H9 (cell line): ENCODE measurements at regions not wholly inside any gene's neighbourhood (a gene's known extent, or its start where the extent isn't known, plus 50 kb on each side); places are given as distances from the start of the nearest gene placed in this dataset.

ENCODE experiments used
- DNase-seq: peaks from one replicate; pipeline ENCODE4 v3.0.0-alpha.2; 2017
- H2AFZ ChIP-seq: one replicate; pipeline ENCODE4 v1.6.1; 2013; ENCODE audit warnings: mild to moderate bottlenecking, low read length, control low read depth, moderate library complexity
- H2AK5ac ChIP-seq: 2 replicates; pipeline ENCODE4 v1.6.1; 2013; ENCODE audit warnings: low read length, control low read depth, mixed read lengths; ENCODE audit not compliant: insufficient read length
- H2BK120ac ChIP-seq: one replicate; pipeline ENCODE4 v1.6.1; 2013; ENCODE audit warnings: low read depth, mild to moderate bottlenecking, low read length, control low read depth, inconsistent platforms; ENCODE audit not compliant: poor library complexity, severe bottlenecking
- H2BK12ac ChIP-seq: 2 replicates; pipeline ENCODE4 v1.6.1; 2013; ENCODE audit warnings: low read length, control low read depth, mixed read lengths, low read depth; ENCODE audit not compliant: insufficient read length
- H2BK15ac ChIP-seq: 2 replicates; pipeline ENCODE4 v1.6.1; 2013; ENCODE audit warnings: low read depth, low read length, control low read depth
- H2BK20ac ChIP-seq: one replicate; pipeline ENCODE4 v1.6.1; 2013; ENCODE audit warnings: low read depth, mild to moderate bottlenecking, low read length, control low read depth, inconsistent platforms; ENCODE audit not compliant: poor library complexity, severe bottlenecking
- H2BK5ac ChIP-seq: 2 replicates; pipeline ENCODE4 v1.6.1; 2013; ENCODE audit warnings: low read length, control low read depth, mixed read lengths; ENCODE audit not compliant: insufficient read length
- H3K14ac ChIP-seq: 2 replicates; pipeline ENCODE4 v1.6.1; 2013; ENCODE audit warnings: low read length, control low read depth; ENCODE audit not compliant: insufficient read depth
- H3K18ac ChIP-seq: 2 replicates; pipeline ENCODE4 v1.6.1; 2013; ENCODE audit warnings: low read depth, mild to moderate bottlenecking, mixed read lengths, low read length, control low read depth; ENCODE audit not compliant: insufficient read length
- H3K23ac ChIP-seq: 2 replicates; pipeline ENCODE4 v1.6.1; 2013; ENCODE audit warnings: low read length, control low read depth, mixed read lengths, low read depth; ENCODE audit not compliant: insufficient read length
- H3K23me2 ChIP-seq: 2 replicates; pipeline ENCODE4 v1.6.1; 2013; ENCODE audit warnings: low read depth, mild to moderate bottlenecking, mixed read lengths, low read length, control low read depth; ENCODE audit not compliant: insufficient read length, poor library complexity, severe bottlenecking
- H3K27ac ChIP-seq: 2 replicates; pipeline ENCODE4 v1.5.1; 2013; ENCODE audit warnings: low read length, control low read depth, mixed read lengths, low read depth; ENCODE audit not compliant: insufficient read length
- H3K27me3 ChIP-seq: 2 replicates; pipeline ENCODE4 v1.6.1; 2013; ENCODE audit warnings: low read length, control low read depth, inconsistent platforms; ENCODE audit not compliant: insufficient read depth
- H3K4ac ChIP-seq: 2 replicates; pipeline ENCODE4 v1.6.1; 2013; ENCODE audit warnings: low read depth, mild to moderate bottlenecking, control low read depth, inconsistent platforms, low read length, moderate library complexity
- H3K4me1 ChIP-seq: 2 replicates; pipeline ENCODE4 v1.6.1; 2013; ENCODE audit warnings: low read length, control low read depth, inconsistent platforms; ENCODE audit not compliant: insufficient read depth
- H3K4me2 ChIP-seq: 2 replicates; pipeline ENCODE4 v1.6.1; 2013; ENCODE audit warnings: low read length, control low read depth, mixed read lengths; ENCODE audit not compliant: insufficient read length, insufficient read depth
- H3K56ac ChIP-seq: 2 replicates; pipeline ENCODE4 v1.6.1; 2013; ENCODE audit warnings: low read depth, mild to moderate bottlenecking, mixed read lengths, low read length, control low read depth; ENCODE audit not compliant: insufficient read length
- H3K79me1 ChIP-seq: 2 replicates; pipeline ENCODE4 v1.6.1; 2013; ENCODE audit warnings: low read depth, mild to moderate bottlenecking, moderate library complexity, low read length, control low read depth, inconsistent platforms; ENCODE audit not compliant: insufficient read depth, poor library complexity, severe bottlenecking
- H3K79me2 ChIP-seq: 2 replicates; pipeline ENCODE4 v1.6.1; 2013; ENCODE audit warnings: low read length, control low read depth, inconsistent platforms; ENCODE audit not compliant: insufficient read depth
- H3K9ac ChIP-seq: 2 replicates; pipeline ENCODE4 v1.6.1; 2013; ENCODE audit warnings: low read length, control low read depth, mixed read lengths; ENCODE audit not compliant: insufficient read length; ENCODE audit errors: extremely low read depth
- H3K9me3 ChIP-seq: one replicate; pipeline ENCODE4 v1.6.1; 2013; ENCODE audit warnings: low read depth, low read length, inconsistent platforms; ENCODE audit not compliant: control insufficient read depth
- H3T11ph ChIP-seq: one replicate; pipeline ENCODE4 v1.6.1; 2013; ENCODE audit warnings: mild to moderate bottlenecking, low read length, control low read depth, inconsistent platforms
- H4K20me1 ChIP-seq: one replicate; pipeline ENCODE4 v1.6.1; 2013; ENCODE audit not compliant: control insufficient read depth, insufficient read length, insufficient read depth
- H4K5ac ChIP-seq: 2 replicates; pipeline ENCODE4 v1.6.1; 2013; ENCODE audit warnings: low read depth, mild to moderate bottlenecking, mixed read lengths, low read length, control low read depth; ENCODE audit not compliant: insufficient read length
- H4K8ac ChIP-seq: replicated peaks from 2 replicates; pipeline ENCODE4 v1.6.1; 2013; ENCODE audit warnings: low read length, control low read depth, mixed read lengths, low read depth; ENCODE audit not compliant: insufficient read length
- H4K91ac ChIP-seq: 2 replicates; pipeline ENCODE4 v1.6.1; 2013; ENCODE audit warnings: low read depth, mild to moderate bottlenecking, moderate library complexity, mixed read lengths, low read length, control low read depth; ENCODE audit not compliant: insufficient read length
- H3K27ac Mint-ChIP-seq, 3 experiments: 2 replicates in 2 of 3; 3 replicates in 1 of 3; pipeline ENCODE4 v1.8.0; 2020 to 2021; ENCODE audit warnings: mixed read lengths in 3 of 3, mild to moderate bottlenecking in 1 of 3, moderate library complexity in 1 of 3
- H3K27me3 Mint-ChIP-seq: 2 replicates; pipeline ENCODE4 v1.8.0; 2021; ENCODE audit warnings: low read depth, mild to moderate bottlenecking, moderate library complexity, mixed read lengths
- H3K36me3 Mint-ChIP-seq, 3 experiments: 2 replicates in 2 of 3; 3 replicates in 1 of 3; pipeline ENCODE4 v1.8.0; 2020 to 2021; ENCODE audit warnings: low read depth in 3 of 3, mixed read lengths in 3 of 3; ENCODE audit not compliant: insufficient read depth in 1 of 3
- H3K4me1 Mint-ChIP-seq, 2 experiments: 2 replicates each; pipeline ENCODE4 v1.8.0; 2020; ENCODE audit warnings: mixed read lengths in 2 of 2
- H3K4me3 Mint-ChIP-seq, 2 experiments: 2 replicates in 1 of 2; 3 replicates in 1 of 2; pipeline ENCODE4 v1.8.0; 2020 to 2021; ENCODE audit warnings: mild to moderate bottlenecking in 2 of 2, mixed read lengths in 2 of 2, moderate library complexity in 1 of 2
- H3K9me3 Mint-ChIP-seq, 2 experiments: 2 replicates in 1 of 2; 3 replicates in 1 of 2; pipeline ENCODE4 v1.8.0; 2020; ENCODE audit warnings: mild to moderate bottlenecking in 2 of 2, mixed read lengths in 2 of 2, moderate library complexity in 1 of 2
- WGBS: extraction: QIAGEN DNeasy Blood & Tissue Kit; methylation state at CpG from one replicate; pipeline ENCODE4 v1.1.7; 2013; ENCODE audit warnings: missing lambda C conversion rate, low lambda C conversion rate, mixed read lengths; ENCODE audit not compliant: insufficient read length; ENCODE audit errors: extremely low coverage; 5-methylcytosine and 5-hydroxymethylcytosine counted together
- TF ChIP-seq, protein P1 (sequence below): fragments of 200-600 bp; sonication (generic); conservative IDR thresholded peaks from 3 replicates; pipeline ENCODE4 v1.8.0; 2021; ENCODE audit warnings: antibody characterized with exemption, mild to moderate bottlenecking

DNA sequence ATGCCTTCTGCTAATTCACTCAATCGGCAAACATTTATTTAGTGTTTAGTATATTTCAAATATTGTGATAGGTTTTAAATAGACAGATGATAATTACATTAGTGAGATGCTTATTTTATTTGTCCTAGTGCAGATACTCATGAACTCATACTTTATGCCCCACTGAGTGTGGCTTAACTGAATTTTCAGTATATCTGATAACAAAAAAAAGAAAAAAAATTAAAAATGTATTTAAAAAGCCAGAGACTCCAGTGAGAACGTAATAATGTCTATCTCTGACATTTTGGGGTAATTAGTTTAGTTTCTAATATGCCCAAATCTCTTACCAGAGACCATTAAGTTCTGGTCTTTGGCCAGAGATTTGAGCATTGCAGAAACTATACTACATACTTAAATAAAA lies 332.6 kb upstream of the CHORDC1 start:
- no peak overlapping the region for H3T11ph ChIP-seq
- no peak overlapping the region for H2BK15ac ChIP-seq
- no peak overlapping the region for H3K23ac ChIP-seq
- no peaks in the 10 kb centered on the region for H3K79me1 ChIP-seq
- no peak overlapping the region for H2BK5ac ChIP-seq
- H4K5ac ChIP-seq = no peak overlapping the region
- no peak overlapping the region for H2BK120ac ChIP-seq
- no peak overlapping the region for H3K9ac ChIP-seq
- TF ChIP-seq, protein P1, sequence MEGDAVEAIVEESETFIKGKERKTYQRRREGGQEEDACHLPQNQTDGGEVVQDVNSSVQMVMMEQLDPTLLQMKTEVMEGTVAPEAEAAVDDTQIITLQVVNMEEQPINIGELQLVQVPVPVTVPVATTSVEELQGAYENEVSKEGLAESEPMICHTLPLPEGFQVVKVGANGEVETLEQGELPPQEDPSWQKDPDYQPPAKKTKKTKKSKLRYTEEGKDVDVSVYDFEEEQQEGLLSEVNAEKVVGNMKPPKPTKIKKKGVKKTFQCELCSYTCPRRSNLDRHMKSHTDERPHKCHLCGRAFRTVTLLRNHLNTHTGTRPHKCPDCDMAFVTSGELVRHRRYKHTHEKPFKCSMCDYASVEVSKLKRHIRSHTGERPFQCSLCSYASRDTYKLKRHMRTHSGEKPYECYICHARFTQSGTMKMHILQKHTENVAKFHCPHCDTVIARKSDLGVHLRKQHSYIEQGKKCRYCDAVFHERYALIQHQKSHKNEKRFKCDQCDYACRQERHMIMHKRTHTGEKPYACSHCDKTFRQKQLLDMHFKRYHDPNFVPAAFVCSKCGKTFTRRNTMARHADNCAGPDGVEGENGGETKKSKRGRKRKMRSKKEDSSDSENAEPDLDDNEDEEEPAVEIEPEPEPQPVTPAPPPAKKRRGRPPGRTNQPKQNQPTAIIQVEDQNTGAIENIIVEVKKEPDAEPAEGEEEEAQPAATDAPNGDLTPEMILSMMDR = no peak
- H3K4me1 Mint-ChIP-seq = peaks cover 0 to 3% of the 10 kb centered on the region in 2 experiments; a peak in 1 of 4 replicates
- H2BK12ac ChIP-seq = no peak overlapping the region
- no peak overlapping the region for H2AK5ac ChIP-seq
- no peak overlapping the region for H3K27ac Mint-ChIP-seq
- no peaks in the 10 kb centered on the region for H3K4me1 ChIP-seq
- no peak overlapping the region for H3K14ac ChIP-seq
- H3K9me3 ChIP-seq = no peaks in the 10 kb centered on the region
- no peaks in the 10 kb centered on the region for H3K27me3 ChIP-seq
- H3K9me3 Mint-ChIP-seq = no peaks in the 10 kb centered on the region; a peak in 1 of 5 replicates
- H3K27me3 Mint-ChIP-seq = no peaks in the 10 kb centered on the region
- no peak overlapping the region for H3K27ac ChIP-seq
- no peak overlapping the region for H3K18ac ChIP-seq
- H2BK20ac ChIP-seq = no peak overlapping the region
- H3K4ac ChIP-seq = no peak overlapping the region
- no peak overlapping the region for H4K8ac ChIP-seq
- H3K56ac ChIP-seq = no peak overlapping the region
- DNase-seq = no peak
- no peaks in the 10 kb centered on the region for H3K23me2 ChIP-seq
- H3K36me3 Mint-ChIP-seq = no peaks in the 10 kb centered on the region
- H4K91ac ChIP-seq = no peak overlapping the region
- no peak overlapping the region for H2AFZ ChIP-seq
- no peaks in the 10 kb centered on the region for H3K79me2 ChIP-seq
- no peaks in the 10 kb centered on the region for H4K20me1 ChIP-seq
- H3K4me2 ChIP-seq = no peak overlapping the region
- H3K4me3 Mint-ChIP-seq = no peak overlapping the region
- WGBS = no CpG with 5 or more reads among the region's 2 CpGs
